ENCODE measurements at regions not wholly inside any gene's neighbourhood (a gene's known extent, or its start where the extent isn't known, plus 50 kb on each side); places are given as distances from the start of the nearest gene placed in this dataset.

DNA sequence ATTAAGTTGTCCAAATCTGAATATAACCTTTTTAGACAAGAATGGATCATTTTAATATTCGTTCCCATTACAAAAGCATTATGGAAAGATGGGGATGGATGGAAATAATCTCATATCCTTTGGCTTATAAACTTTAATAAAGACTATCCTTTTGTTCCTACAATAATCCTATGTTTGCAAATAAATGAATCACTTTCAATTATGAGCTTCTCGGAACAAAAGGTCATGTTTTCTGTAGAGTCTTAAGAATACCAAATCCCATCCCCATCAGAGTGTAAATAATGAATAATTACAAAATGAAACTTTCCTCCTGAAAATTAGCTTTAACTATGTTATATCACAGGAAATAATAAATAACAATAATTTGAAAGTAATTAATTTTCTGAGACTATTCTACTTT is 329.7 kb downstream of the NR2F1-AS1 start:
- TF ChIP-seq MYC (IDR thresholded peaks at IDR 0.05; ENCODE audit: low read depth, low read length), result no peak
- no peak for FAIRE-seq
- Histone ChIP-seq H4K20me1 (replicated peaks; ENCODE audit: control insufficient read depth, extremely low read depth, insufficient read depth, low read length) (no peaks in the 10 kb centered on the region), H3K27ac (ENCODE audit: insufficient read depth, low read depth, low read length) (no peak overlapping the region), H3K4me3 (replicated peaks in 1 of 3; ENCODE audit: insufficient read depth in 1 of 3, low read depth in 1 of 3, low read length in 3 of 3) (no peak overlapping the region), H3K9me3 (replicated peaks; ENCODE audit: control insufficient read depth, insufficient read depth, low read length) (no peaks in the 10 kb centered on the region), H3K9ac (replicated peaks; ENCODE audit: extremely low read depth, insufficient read depth, low read length) (no peak overlapping the region), H3K27me3 (ENCODE audit: control insufficient read depth in 2 of 2, insufficient read depth in 2 of 2, low read length in 2 of 2) (no peaks in the 10 kb centered on the region), H3K36me3 (ENCODE audit: control insufficient read depth in 2 of 2, extremely low read depth in 1 of 2, insufficient read depth in 2 of 2, low read length in 2 of 2) (no peaks in the 10 kb centered on the region), H3K4me2 (ENCODE audit: insufficient read depth, low read length) (no peak overlapping the region), H3K9me1 (replicated peaks; ENCODE audit: control insufficient read depth, extremely low read depth, insufficient read depth, low read length) (no peaks in the 10 kb centered on the region), H3K79me2 (ENCODE audit: control insufficient read depth, insufficient read depth, low read length) (no peaks in the 10 kb centered on the region), H2AFZ (ENCODE audit: low read depth, low read length) (no peak overlapping the region), H3K4me1 (ENCODE audit: control insufficient read depth, extremely low read depth, insufficient read depth, low read length) (peaks cover 26% of the 10 kb centered on the region)
- dilution Hi-C loops (cut with MboI; ENCODE audit: extremely low pct_ligation_motif_present, low sequenced_read_pairs), result no loop called here
- CTCF ChIA-PET, result interaction anchor here (2.3 to 2.6 kb wide), 2 partner anchors 108 to 159 kb away, joined by 7 to 14 read pairs; no protein-coding TSS in a partner anchor
- no TSS peak for BruUV-seq (replicated peaks)
- POLR2A ChIA-PET, result no interaction called here
- DNase-seq (ENCODE audit: low read depth, low spot score), result no peak
- intact Hi-C loops (cut with micrococcal nuclease), result loop anchor here (2.0 to 5.0 kb wide), 3 partner anchors 23 to 329 kb away; partner anchors contain the start of gene NR2F1-AS1

DNA sequence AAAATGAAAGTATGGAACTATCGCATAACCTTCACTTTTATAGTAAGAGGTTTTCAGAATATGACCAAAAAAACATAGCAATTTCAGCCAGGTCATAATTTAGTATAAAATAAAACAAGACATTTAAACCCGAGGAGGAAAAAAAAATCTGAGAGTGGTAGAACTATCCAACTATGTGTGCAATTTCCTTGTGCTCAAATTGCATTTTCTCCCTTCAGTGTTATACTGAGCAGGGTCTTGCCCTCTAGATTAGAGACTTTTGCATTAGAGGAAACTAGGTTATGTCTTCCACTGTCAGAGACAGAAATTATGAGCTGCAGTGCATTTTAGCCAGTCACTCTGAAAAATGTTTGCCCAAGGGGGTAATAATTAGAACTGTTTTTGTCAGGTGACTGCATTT is 330.6 kb downstream of the NR2F1-AS1 start:
- CTCF ChIA-PET, result interaction anchor here (1.0 to 2.6 kb wide), 7 partner anchors 24 to 551 kb away, joined by 3 to 14 read pairs (median 5); no protein-coding TSS in a partner anchor
- FAIRE-seq (peak; percentile 8), DNase-seq (ENCODE audit: low read depth, low spot score) (peak; percentile 63)
- H4K20me1 ChIP-seq (replicated peaks; ENCODE audit: control insufficient read depth, extremely low read depth, insufficient read depth, low read length), result no peaks in the 10 kb centered on the region
- no peaks in the 10 kb centered on the region for H3K27me3 ChIP-seq (ENCODE audit: control insufficient read depth in 2 of 2, insufficient read depth in 2 of 2, low read length in 2 of 2)
- H3K9ac ChIP-seq (replicated peaks; ENCODE audit: extremely low read depth, insufficient read depth, low read length), result peak overlapping the region; percentile 82
- peak overlapping the region; percentile 91 for H3K4me2 ChIP-seq (ENCODE audit: insufficient read depth, low read length)
- intact Hi-C loops (cut with micrococcal nuclease) (loop anchor here (1.0 to 5.0 kb wide), 5 partner anchors 24 to 330 kb away; partner anchors contain the start of gene NR2F1-AS1), dilution Hi-C loops (cut with MboI; ENCODE audit: extremely low pct_ligation_motif_present, low sequenced_read_pairs) (no loop called here)
- H3K9me3 ChIP-seq (replicated peaks; ENCODE audit: control insufficient read depth, insufficient read depth, low read length), result no peaks in the 10 kb centered on the region
- H3K79me2 ChIP-seq (ENCODE audit: control insufficient read depth, insufficient read depth, low read length), result no peaks in the 10 kb centered on the region
- peak overlapping the region in 1 of 3 experiments; percentile 58 for H3K4me3 ChIP-seq (replicated peaks in 1 of 3; ENCODE audit: insufficient read depth in 1 of 3, low read depth in 1 of 3, low read length in 3 of 3)
- POLR2A ChIA-PET, result no interaction called here
- H3K9me1 ChIP-seq (replicated peaks; ENCODE audit: control insufficient read depth, extremely low read depth, insufficient read depth, low read length), result no peaks in the 10 kb centered on the region
- H3K27ac ChIP-seq (ENCODE audit: insufficient read depth, low read depth, low read length), result peak overlapping the region; percentile 88
- no peak for TF ChIP-seq EZH2 (IDR thresholded peaks at IDR 0.05; ENCODE audit: borderline replicate concordance, low read depth, low read length, severe bottlenecking)
- TF ChIP-seq FOS (IDR thresholded peaks at IDR 0.05; ENCODE audit: borderline replicate concordance, insufficient read depth, low read length), result no peak
- TF ChIP-seq, protein P1, sequence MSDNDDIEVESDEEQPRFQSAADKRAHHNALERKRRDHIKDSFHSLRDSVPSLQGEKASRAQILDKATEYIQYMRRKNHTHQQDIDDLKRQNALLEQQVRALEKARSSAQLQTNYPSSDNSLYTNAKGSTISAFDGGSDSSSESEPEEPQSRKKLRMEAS (IDR thresholded peaks at IDR 0.05; ENCODE audit: insufficient read depth, insufficient read length), result no peak
- no peak for TF ChIP-seq MYC (IDR thresholded peaks at IDR 0.05; ENCODE audit: low read depth, low read length)
- TF ChIP-seq, protein P2, sequence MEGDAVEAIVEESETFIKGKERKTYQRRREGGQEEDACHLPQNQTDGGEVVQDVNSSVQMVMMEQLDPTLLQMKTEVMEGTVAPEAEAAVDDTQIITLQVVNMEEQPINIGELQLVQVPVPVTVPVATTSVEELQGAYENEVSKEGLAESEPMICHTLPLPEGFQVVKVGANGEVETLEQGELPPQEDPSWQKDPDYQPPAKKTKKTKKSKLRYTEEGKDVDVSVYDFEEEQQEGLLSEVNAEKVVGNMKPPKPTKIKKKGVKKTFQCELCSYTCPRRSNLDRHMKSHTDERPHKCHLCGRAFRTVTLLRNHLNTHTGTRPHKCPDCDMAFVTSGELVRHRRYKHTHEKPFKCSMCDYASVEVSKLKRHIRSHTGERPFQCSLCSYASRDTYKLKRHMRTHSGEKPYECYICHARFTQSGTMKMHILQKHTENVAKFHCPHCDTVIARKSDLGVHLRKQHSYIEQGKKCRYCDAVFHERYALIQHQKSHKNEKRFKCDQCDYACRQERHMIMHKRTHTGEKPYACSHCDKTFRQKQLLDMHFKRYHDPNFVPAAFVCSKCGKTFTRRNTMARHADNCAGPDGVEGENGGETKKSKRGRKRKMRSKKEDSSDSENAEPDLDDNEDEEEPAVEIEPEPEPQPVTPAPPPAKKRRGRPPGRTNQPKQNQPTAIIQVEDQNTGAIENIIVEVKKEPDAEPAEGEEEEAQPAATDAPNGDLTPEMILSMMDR (IDR thresholded peaks at IDR 0.05; ENCODE audit: extremely low read depth in 1 of 2, insufficient read depth in 1 of 2, low read depth in 1 of 2, low read length in 2 of 2), result no peak
- TF ChIP-seq GATA2 (IDR thresholded peaks at IDR 0.05; ENCODE audit: insufficient read depth, insufficient read length, low read depth, low read length), result no peak
- TF ChIP-seq POLR2A (IDR thresholded peaks at IDR 0.05; ENCODE audit: low read depth, low read length), result no peak
- no peak for TF ChIP-seq JUN (IDR thresholded peaks at IDR 0.05; ENCODE audit: borderline replicate concordance, insufficient read depth, insufficient read length, low read depth)
- no peak for TF ChIP-seq POLR2AphosphoS5 (IDR thresholded peaks at IDR 0.05; ENCODE audit: insufficient read depth, low read depth, low read length)
- peak overlapping the region; percentile 79 for H2AFZ ChIP-seq (ENCODE audit: low read depth, low read length)
- H3K4me1 ChIP-seq (ENCODE audit: control insufficient read depth, extremely low read depth, insufficient read depth, low read length), result peaks cover 26% of the 10 kb centered on the region
- BruUV-seq (replicated peaks), result no TSS peak
- H3K36me3 ChIP-seq (ENCODE audit: control insufficient read depth in 2 of 2, extremely low read depth in 1 of 2, insufficient read depth in 2 of 2, low read length in 2 of 2), result no peaks in the 10 kb centered on the region

Data from endothelial cell of umbilical vein (primary cell).